CD4-positive, alpha-beta T cell treated with Interleukin-6 for 4 hours (primary cell): ENCODE measurements at regions not wholly inside any gene's neighbourhood (a gene's known extent, or its start where the extent isn't known, plus 50 kb on each side); places are given as distances from the start of the nearest gene placed in this dataset.
"Not testable (repeated sequence)": the region's sequence is repeated elsewhere in the genome, so short reads cannot be mapped to it uniquely, and the experiment has no call there.

Experiments used
- DNase-seq: peaks from one replicate; pipeline ENCODE4 v3.0.0-alpha.2; 2020; ENCODE audit warnings: mixed read lengths

GRCh38 chr1:157407917-157408525 is 144.3 kb downstream of the FCRL5 start:
- no peak for DNase-seq

- DNase-seq: no peak
These were observed 144.9 kb downstream of the FCRL5 start for GRCh38 chr1:157407367-157407766.

GRCh38 chr1:157405662-157406061 is 146.7 kb downstream of the FCRL5 start:
- DNase-seq: no peak

- DNase-seq: no peak
These were observed 147.7 kb downstream of the FCRL5 start for GRCh38 chr1:157404614-157405013.

GRCh38 chr1:157404063-157404501 is 148.2 kb downstream of the FCRL5 start:
- no peak for DNase-seq

- no peak for DNase-seq
These were observed 148.7 kb downstream of the FCRL5 start for GRCh38 chr1:157403608-157404007.

- DNase-seq: no peak
These were observed 149.1 kb downstream of the FCRL5 start for GRCh38 chr1:157403203-157403602.

- DNase-seq: no peak
These were observed 151.5 kb downstream of the FCRL5 start for GRCh38 chr1:157400766-157401165.

- DNase-seq: no peak
These were observed 152.3 kb downstream of the FCRL5 start for GRCh38 chr1:157399984-157400382.

- no peak for DNase-seq
These were observed 152.9 kb downstream of the FCRL5 start for GRCh38 chr1:157399343-157399983.

- DNase-seq: no peak
These were observed 161.7 kb downstream of the FCRL5 start for GRCh38 chr1:157390651-157391050.

GRCh38 chr1:157388057-157388456 is 164.3 kb downstream of the FCRL5 start:
- no peak for DNase-seq

GRCh38 chr1:157384258-157384657 is 168.1 kb downstream of the FCRL5 start:
- no peak for DNase-seq

- no peak for DNase-seq
These were observed 170.0 kb downstream of the FCRL5 start for GRCh38 chr1:157382351-157382750.

- DNase-seq: no peak
These were observed 171.8 kb downstream of the FCRL5 start for GRCh38 chr1:157380523-157380922.

- not testable (repeated sequence) for DNase-seq
These were observed 175.0 kb downstream of the FCRL5 start for GRCh38 chr1:157377280-157377713.

GRCh38 chr1:157376681-157377080 is 175.6 kb downstream of the FCRL5 start:
- no peak for DNase-seq

- DNase-seq: not testable (repeated sequence)
These were observed 180.0 kb downstream of the FCRL5 start for GRCh38 chr1:157372311-157372710.

GRCh38 chr1:157371826-157372225 is 180.5 kb downstream of the FCRL5 start:
- DNase-seq: no peak

- DNase-seq: no peak
These were observed 181.1 kb downstream of the FCRL5 start for GRCh38 chr1:157371221-157371620.

- DNase-seq: no peak
These were observed 181.6 kb downstream of the FCRL5 start for GRCh38 chr1:157370698-157371097.

- peak; percentile 18 for DNase-seq
These were observed 182.3 kb downstream of the FCRL5 start for GRCh38 chr1:157369808-157370521.

- DNase-seq: not testable (repeated sequence)
These were observed 183.4 kb downstream of the FCRL5 start for GRCh38 chr1:157368941-157369340.

- no peak for DNase-seq
These were observed 184.0 kb downstream of the FCRL5 start for GRCh38 chr1:157368363-157368762.
